GM19240 (cell line): ENCODE measurements at regions not wholly inside any gene's neighbourhood (a gene's known extent, or its start where the extent isn't known, plus 50 kb on each side); places are given as distances from the start of the nearest gene placed in this dataset.

Experiments
- DNase-seq: peaks from one replicate; pipeline ENCODE4 v3.0.0; 2011; ENCODE audit warnings: low spot score; ENCODE audit not compliant: insufficient read length

DNA sequence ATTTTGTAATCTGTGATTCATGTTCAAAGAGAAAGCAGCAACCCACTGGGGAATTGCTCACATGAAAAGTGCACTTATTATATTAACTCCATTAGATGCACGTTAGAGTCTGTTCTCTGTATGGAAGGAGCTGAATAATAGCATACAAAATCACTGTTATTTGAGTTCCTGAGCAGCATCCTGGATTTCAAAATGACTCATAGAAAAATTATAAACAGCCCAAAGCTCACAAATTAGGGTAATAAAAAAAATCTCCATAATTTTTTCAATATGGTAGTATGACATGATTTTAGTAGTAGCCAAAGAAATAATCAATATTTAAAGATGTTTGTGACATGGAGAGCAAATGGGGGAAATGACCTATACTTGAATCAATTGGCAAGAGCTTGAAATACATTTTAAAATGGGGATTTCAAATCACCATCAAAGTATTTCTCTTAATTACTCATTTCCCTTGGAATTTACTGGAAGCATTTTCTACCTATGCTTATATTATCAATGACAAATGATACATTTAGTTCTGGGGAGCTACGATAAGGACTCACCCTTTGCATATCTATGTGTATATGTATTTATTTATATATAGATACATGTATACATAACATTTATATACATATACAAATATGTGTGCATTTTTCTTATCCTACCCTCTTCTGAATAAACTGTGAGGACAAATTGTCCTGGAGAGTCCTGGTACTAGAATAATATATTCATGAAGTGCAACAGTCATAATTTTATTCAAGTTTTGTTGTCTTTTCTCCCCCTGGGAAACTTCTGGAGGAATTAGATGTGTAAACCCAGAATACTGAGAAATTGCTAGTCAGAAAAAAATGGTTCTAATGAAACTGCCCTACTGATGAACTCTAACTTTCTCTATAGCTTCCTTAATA is 116.3 kb downstream of the RPL22L1 start:
- DNase-seq: no peak

DNA sequence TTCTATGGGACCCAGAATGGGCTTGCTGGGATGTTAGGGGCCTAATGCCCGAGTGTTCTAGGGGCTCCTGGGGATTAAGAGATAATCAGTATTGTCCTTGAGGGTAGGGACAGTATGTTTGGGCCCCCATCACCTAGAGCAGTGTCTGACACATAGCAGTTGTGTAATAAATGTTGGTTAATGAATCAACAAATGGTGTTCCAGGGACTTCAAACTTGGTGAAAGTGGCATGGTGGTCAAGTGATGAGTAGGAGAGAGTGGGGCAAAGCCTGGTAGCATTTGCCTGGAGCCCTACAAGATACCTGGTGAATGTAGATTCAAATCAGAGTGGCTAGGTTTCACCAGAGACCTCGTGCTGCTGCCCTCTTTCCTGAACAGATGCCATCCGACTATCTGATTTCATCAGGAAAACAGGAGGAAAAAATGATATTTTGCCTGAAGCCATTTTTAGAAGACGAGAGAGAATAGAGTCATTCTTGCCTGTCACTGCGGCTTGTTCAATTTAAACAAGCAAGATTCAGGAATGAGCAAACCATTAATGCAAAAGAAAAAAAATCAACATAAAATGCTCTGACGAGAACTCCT is 117.3 kb downstream of the RPL22L1 start:
- DNase-seq: no peak

DNA sequence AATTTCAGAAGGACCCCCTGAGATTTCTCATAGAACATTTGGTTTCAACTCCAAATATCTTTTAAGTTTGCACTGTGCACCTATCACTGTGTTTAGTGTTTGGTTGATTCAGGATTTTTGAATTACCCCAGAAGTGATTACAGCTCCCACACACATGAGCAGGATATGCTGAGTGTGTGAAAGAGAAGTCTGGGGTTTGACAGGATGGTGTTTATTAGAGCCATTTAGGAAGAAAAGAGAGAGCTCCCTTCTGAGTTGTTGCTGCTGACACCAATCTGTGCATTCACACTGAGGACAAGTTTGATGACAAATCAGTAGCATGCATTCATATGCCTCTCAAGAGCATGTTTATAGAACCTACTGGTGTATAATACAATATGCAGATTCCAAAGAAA is 118.1 kb downstream of the RPL22L1 start:
- DNase-seq: no peak

DNA sequence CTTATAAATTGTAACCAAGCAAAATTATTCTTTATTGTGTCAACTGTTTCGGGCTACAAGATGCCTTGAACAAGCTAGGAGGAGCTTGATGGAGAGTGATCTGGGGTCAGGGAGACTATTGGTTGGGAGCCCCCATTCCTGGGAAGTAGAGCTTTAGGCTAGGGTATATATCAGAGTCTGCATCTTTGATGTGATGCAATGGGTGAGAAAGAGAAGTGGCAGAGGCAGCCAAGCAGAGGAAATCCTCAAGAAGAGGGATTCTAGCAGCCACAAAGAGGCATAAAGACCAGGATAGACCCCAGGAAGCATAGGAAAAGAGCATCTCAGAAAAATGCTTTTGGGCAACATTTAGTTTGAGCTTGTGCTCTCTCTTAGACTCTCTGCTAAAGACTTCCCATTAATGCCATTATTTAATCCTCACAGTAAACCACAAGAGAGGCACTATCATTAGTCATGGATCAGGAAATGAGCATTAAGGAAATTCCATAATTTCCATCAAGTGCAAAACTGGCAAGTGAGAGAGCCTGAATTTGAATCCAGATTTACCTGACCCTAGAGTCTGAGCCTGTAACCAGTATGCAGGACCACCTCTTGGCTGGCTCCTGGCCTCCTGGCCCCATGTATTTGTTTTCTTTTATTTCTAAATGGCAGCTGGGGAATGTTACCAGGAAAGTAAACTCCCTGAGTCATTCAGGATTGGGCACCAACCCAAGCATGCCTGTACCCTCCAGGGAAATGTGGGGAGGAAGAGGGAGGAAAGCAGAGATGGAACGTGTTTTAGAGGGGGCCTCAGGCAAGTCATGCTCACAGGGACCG is 118.7 kb downstream of the RPL22L1 start:
- no peak for DNase-seq

DNA sequence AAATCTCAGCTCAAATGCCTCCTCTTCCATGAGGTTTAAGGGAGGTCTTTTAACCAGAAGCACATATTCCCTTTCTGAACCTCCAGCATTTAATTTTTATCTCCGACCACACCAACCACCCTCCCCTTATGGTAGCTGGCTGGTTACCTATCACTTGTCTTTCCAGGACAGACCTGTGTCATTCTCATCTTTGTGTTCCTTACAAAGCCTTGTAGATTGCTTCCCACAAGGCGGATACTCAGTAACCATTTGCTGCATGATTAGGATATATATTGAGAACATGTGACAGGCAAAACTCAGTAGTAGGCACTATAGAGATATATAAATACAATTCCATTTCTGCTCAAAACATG is 119.5 kb downstream of the RPL22L1 start:
- no peak for DNase-seq

DNA sequence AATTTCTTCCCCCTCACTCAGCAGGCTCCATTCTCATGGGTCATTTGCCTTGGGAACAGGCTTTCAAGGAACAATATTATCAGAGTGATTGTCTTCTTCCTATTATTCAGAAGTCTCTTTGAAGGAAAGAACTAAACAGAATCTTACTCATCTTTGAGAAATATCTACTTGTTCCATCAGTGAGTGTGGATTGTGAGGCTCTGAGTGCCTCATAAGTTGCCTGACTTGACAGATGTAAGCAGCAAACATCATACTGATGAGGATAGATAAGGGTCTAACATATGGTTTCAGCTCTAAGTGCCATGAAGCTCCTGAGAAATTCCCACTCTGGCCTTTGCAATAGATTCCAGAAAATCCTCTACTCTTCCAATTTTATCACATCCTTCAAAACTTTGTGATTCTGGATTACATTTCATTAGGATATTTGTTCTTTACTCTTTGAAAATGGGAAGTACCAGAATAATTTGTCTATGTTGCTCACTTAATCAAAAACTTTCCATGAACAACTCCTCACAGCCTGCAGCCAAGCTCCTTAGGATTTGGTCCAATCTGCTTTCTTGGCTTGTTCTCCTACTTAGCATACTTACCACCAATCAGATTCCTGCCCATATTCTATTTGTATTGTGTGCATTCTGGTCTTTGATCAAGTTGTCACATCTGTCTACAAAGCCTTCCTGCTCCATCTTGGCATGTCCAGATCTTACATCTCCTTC is 120.1 kb downstream of the RPL22L1 start:
- DNase-seq: no peak

DNA sequence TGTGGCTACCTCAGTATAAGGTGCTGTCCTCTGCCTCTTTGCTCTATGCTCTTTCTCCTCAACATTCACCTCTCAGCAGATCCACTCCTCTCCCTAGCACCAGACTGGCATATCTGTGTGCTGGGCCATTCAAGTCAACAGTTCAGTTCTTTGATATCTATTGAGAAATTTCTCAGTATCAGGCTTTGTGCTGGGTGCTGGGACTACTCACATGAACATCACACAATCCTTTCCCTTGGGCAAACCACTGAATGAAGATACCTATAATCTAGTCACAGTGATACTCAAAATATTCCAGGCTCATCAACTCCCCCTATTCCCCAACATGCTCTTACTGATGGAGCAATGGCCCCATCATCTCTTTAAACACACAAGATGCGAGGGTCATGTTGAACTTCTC is 120.8 kb downstream of the RPL22L1 start:
- no peak for DNase-seq

DNA sequence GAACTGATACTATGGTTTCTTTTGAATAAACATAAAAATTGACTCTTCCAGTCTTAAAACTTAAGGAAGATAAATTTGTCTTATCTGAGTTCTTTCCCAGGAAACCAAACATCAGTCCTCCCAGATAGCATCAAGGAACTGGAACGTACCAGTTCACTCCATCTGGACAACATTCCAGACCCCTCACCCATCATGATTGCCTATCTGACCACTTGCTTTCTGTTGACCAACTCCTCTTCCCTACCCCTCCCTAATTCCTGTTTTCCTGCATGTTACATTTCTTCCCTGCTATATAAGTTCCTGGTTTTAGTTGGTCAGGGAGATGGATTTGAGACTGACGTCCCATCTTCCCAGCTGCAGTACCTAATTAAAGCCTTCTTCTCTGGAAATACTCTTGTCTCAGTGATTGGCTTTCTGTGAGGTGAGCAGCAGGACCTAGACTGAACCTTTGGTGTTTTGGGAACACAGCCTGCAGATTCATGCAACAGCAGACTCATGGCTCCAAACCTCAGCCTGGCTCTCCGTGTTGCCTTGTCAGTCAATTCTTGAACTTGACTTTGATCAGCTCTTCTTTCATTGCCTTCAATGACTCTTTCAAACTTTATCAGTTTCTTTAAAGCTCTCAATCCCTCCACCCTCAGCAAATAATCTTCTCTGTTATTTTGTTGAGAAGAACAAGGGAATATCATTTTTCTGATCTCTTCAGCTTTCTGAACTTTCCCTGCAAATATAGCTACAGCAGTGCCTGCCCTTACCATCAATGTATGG is 123.6 kb downstream of the RPL22L1 start:
- DNase-seq: no peak

DNA sequence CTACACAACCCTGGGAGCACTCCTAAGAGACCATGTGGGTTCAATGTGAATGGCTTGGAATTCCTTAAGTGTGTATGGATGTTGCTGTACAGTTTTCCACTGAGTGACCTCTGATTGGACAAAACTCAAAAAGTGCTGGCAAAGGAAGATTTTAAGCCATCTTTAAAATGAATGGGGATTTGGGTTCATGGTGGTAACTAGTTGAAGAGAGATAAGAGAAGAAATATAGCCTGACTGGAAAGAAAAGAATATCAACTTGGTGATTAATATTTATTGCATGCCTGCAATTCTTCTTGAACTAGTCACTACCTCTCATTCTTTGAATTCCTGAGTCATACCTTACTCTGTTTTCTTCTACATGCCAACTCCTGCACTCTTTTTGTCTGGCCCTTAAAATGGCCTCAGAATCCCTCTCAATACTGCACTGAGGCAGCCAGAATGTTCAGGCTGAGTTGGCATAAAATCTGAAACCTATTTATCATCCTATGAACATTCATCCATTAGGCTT is 124.7 kb downstream of the RPL22L1 start:
- DNase-seq: no peak

DNA sequence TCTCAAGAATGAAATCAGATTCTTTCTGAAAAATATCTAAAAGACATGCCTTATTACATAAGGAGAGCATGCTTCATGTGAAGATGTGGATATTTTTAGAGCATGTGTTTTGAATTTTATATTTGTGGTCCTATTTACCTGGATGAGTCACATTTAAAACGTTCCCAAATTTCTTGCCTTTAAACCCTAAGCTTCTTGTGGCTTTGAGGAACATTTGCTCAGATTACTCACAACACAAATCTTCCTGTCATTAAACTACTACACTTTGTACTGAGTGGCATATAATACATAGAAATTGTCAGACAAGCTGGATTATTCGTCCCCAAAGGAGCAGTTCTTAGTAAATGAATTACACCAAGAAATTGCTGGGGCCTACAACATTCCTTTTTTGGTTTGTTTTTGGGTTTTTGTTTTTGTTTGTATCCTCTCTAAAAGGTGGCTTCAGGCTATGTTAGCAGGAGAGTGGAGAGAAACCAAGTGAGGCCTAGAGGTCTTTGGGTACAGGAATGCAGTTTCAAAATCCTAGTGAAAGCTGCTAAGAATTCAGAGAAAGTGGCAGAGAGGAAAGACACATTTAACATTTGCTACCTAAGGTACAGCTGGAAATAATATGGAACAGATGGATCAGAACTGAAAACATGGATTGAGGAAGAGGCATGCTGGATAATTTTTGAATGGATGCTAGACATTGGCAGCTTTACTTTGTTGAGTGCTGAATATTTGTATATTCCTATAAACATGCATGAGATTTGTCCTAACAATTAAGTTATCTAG is 128.1 kb downstream of the RPL22L1 start:
- DNase-seq: no peak

DNA sequence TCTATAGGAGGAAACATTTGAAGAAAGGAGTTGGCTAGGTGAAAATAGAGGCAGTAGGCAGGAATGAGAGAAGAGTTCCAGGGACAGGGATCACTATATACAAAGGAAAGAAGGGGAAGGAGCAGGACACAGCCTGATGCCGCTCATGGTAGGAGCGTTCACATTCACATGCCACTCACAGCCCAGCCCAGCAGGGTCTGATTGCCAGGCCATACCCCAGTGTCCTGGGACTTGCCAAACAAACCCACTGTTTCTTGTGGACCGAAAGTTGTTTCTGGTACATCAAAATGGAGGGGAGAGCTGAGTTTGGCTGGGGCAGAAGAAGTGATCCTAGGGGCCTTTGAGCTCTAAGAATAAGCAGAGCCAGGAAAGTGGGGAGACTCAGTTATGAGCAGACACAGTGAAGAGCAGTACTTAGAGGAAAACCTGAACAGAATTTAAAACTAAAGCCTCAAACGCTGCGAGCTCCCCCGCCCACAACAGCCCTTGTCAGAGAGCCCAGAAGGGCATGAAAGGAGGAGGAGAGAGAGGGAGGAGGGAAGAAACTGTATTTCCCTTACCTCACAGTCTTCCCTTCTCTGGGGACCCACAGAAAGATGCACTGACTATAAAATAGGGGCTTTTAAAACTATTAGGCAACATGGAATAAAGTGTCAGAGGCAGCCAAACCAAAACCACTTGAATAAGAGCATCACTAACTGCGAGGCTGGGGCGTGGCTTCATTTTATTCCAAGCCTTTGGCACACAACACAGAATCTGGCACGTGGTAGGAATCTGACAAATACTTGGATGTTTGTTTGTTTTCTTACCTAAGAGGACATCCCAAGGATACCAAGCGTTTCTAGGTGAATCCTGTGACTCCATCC is 129.0 kb downstream of the RPL22L1 start:
- no peak for DNase-seq

DNA sequence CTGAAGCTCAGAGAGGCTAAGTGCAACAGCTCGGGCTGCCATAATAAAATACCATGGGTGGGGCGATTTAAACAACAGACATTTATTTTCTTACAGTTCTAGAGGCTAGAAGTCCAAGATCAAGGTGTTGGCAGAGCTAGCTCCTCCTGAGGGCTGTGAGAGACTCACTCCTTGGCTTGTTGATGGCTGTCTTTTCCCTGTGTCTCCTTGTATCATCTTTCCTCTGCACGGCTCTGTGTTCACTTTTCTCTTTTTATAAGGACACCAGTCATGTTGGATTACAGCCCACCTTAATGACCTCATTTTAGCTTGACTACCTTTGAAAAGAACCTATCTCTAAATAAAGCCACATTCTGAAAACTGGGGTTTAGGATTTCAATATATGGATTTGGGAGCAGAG is 129.7 kb downstream of the RPL22L1 start:
- DNase-seq: no peak

DNA sequence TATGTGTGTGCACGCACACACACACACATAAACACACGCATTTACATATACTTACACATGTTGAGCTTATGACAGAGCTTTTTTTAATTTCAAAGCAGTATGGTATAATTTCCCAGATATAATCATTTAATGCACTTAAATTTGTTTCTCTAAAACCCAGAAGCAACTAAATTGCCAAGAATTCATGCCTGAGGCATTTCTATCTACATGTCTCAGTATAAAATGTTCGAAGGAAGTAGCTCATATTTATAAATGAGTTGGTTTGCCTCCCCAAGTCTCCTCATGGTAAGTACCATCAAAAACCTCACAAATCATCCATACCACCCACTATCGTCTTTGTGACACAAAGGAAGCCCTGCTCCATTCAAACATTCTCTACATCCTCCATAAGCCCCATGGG is 130.6 kb downstream of the RPL22L1 start:
- DNase-seq: no peak

DNA sequence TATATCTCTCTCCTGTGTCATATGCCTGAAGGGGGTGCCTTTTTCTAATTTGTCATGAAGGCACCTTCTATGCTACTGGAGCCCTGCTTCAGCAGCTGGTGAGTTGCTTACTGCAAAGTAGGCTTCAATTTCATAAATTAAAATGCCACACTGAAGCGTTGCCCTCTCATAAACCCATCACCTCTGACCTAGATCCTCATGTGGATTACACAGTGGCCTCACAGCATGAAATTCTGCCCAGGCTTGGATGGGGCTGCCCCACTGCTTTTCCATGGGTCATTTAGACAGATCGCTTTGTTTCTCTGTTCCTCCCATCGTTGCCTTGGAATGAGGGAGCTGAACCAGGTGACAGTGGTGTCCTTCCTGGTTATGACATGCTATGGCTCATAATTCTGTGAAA is 131.2 kb downstream of the RPL22L1 start:
- no peak for DNase-seq

DNA sequence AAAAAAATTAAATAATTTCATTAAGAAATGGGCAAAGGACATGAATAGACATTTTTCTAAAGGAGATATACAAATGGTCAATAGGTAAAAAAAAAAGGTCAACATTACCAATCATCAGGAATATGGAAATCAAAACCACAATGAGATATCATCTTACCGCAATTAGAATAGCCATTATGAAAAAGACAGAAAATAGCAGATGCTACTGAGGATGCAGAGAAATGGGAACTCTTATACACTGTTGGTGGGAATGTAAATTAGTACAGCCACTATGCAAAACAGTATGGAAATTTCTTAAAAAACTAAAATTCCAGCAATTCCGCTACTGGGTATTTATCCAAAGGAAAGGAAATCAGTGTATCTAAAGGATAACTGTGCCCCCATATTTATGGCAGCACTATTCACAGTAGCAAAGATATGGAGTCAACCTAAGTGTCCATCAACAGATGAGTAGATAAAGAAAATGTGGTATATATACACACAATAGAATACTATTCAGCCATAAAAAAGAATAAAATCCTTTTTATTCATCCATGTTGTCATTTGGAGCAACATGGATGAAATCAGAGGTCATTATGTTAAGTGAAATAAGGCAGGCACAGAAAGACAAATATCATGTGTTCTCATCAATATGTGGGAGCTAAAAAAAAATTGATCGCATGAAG is 132.4 kb downstream of the RPL22L1 start:
- no peak for DNase-seq

DNA sequence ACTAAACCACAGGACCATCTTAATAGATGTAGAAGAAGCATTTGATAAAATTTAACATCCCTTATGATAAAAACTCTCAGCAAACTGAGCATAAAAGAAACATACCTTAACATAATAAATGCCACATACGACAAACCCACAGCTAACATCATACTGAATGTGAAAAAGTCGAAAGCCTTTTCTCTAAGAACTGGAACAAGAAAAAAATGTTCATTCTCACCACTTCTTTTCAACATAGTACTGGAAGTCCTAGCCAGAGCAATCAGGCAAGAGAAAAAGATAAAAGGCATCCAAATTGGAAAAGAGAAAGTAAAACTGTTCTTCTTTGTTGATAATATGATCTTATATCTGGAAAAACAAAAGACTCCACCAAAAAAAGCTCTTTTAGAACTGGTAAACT is 134.2 kb downstream of the RPL22L1 start:
- DNase-seq: no peak

DNA sequence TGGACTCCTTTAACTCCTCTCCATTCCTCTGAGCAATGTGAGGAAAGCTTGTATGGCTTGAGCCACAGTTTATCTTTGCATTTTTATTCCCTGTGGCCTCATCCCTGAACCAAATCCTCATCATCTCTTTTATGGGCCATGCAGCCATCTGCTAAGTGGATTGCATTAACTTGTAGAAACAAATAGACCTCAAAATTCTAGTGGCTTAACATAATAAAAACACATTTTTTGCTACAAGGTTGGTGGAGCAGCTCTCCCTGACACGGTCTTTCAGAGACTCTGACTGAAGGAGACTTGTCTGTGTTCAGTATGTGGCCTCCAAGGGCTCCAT is 135.3 kb downstream of the RPL22L1 start:
- DNase-seq: no peak

DNA sequence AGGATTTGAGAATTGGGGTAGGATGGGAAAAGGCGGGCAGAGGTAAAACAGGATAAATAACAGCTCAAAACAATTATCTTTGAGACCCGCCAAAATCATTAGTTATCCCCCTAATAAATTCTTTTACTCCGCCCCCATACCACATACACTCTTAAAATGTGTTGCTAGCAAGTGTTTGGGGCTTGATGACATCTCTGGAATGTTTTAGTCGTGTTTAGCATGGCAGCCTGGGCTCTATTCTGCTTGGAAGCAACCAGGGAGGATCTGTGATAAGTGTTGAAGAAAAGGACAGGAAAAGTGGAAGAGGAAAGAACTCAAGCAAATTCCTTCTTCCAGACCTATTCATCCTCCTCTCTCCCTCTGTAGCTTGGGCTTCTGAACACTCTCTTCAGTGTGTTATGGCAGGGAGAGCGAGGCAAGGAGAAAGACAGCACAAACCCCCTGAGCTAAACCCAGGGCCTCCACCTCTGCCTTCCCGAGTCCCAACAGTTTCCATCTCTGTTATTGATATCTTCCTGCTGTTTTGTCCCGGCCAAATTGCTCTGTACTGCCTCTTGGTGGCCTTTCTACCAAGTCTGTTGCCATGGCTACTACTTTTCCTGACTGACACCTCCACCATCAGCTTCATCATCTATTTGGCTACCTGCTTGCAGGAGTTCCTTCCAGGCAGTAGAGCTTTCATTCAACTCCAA is 135.8 kb downstream of the RPL22L1 start:
- DNase-seq: no peak
